Vagina (tissue), 2 donors: ENCODE measurements at regions not wholly inside any gene's neighbourhood (a gene's known extent, or its start where the extent isn't known, plus 50 kb on each side); places are given as distances from the start of the nearest gene placed in this dataset.

Source experiments
- CTCF ChIP-seq, 3 experiments: fragments of 450-650 bp in 2 of 3; fragments of 200-600 bp in 1 of 3; sonication (generic) in 1 of 3; IDR thresholded peaks; one replicate each; pipeline ENCODE4 v1.5.1; 2017 to 2019; ENCODE audit warnings: antibody characterized with exemption in 3 of 3, mild to moderate bottlenecking in 2 of 3, moderate library complexity in 2 of 3
- POLR2A ChIP-seq, 2 donors: fragments of 450-650 bp; IDR thresholded peaks; one replicate each; pipeline ENCODE4 v1.6.1; 2017; ENCODE audit warnings: antibody characterized with exemption in 2 of 2, mild to moderate bottlenecking in 2 of 2, moderate library complexity in 2 of 2
- POLR2AphosphoS5 ChIP-seq, 2 donors: sonication (generic); formaldehyde crosslinking; IDR thresholded peaks; one replicate each; pipeline ENCODE4 v1.9.0; 2017; ENCODE audit warnings: antibody characterized with exemption in 2 of 2, mild to moderate bottlenecking in 2 of 2, low read depth in 1 of 2; ENCODE audit not compliant: insufficient read depth in 1 of 2

- TF ChIP-seq CTCF (IDR thresholded peaks at IDR 0.05) (no peak), POLR2A (IDR thresholded peaks at IDR 0.05) (no peak), POLR2AphosphoS5 (IDR thresholded peaks at IDR 0.05; ENCODE audit: insufficient read depth in 1 of 2, low read depth in 1 of 2) (no peak)
These were observed 507.7 kb downstream of the ZIC3 start for GRCh38 chrX:138073626-138074025.
